GM18951 (cell line): ENCODE measurements at regions not wholly inside any gene's neighbourhood (a gene's known extent, or its start where the extent isn't known, plus 50 kb on each side); places are given as distances from the start of the nearest gene placed in this dataset.
"Not testable (repeated sequence)": the region's sequence is repeated elsewhere in the genome, so short reads cannot be mapped to it uniquely, and the experiment has no call there.

ENCODE experiments used
- POLR2A ChIP-seq: IDR thresholded peaks from 4 replicates; pipeline ENCODE4 v1.6.1; 2011; ENCODE audit warnings: mild to moderate bottlenecking; ENCODE audit not compliant: insufficient read length, insufficient read depth; ENCODE audit errors: extremely low read depth
- in situ Hi-C: fragments of 300-500 bp; cut with MboI; formaldehyde crosslinking; loops from one replicate; pipeline ENCODE4 v1.12.0; 2022; ENCODE audit warnings: low sequenced_read_pairs, mixed read lengths, inconsistent platforms; ENCODE audit not compliant: unreplicated experiment

- no peak for TF ChIP-seq POLR2A
- in situ Hi-C loops, result loop anchor here (25.0 kb wide), 1 partner anchor 453 kb away; no protein-coding TSS in a partner anchor
These were observed 70.6 kb downstream of the SMPDL3A start for GRCh38 chr6:122859676-122860075.

GRCh38 chr6:122861594-122861993 is 72.5 kb downstream of the SMPDL3A start:
- no peak for TF ChIP-seq POLR2A
- in situ Hi-C loops, result loop anchor here (25.0 kb wide), 1 partner anchor 451 kb away; no protein-coding TSS in a partner anchor

GRCh38 chr6:122868137-122868536 is 79.1 kb downstream of the SMPDL3A start:
- in situ Hi-C loops, result loop anchor here (25.0 kb wide), 1 partner anchor 444 kb away; no protein-coding TSS in a partner anchor
- no peak for TF ChIP-seq POLR2A

- no peak for TF ChIP-seq POLR2A
- in situ Hi-C loops, result loop anchor here (25.0 kb wide), 1 partner anchor 443 kb away; no protein-coding TSS in a partner anchor
These were observed 80.5 kb downstream of the SMPDL3A start for GRCh38 chr6:122869437-122870024.

- in situ Hi-C loops, result loop anchor here (25.0 kb wide), 1 partner anchor 441 kb away; no protein-coding TSS in a partner anchor
- TF ChIP-seq POLR2A, result no peak
These were observed 82.0 kb downstream of the SMPDL3A start for GRCh38 chr6:122871079-122871478.

GRCh38 chr6:122872311-122872710 is 83.3 kb downstream of the SMPDL3A start:
- TF ChIP-seq POLR2A, result no peak
- in situ Hi-C loops, result loop anchor here (25.0 kb wide), 1 partner anchor 440 kb away; no protein-coding TSS in a partner anchor

- TF ChIP-seq POLR2A, result no peak
- in situ Hi-C loops, result no loop called here
These were observed 88.2 kb downstream of the SMPDL3A start for GRCh38 chr6:122877302-122877701.

GRCh38 chr6:122878796-122879195 is 89.7 kb downstream of the SMPDL3A start:
- TF ChIP-seq POLR2A, result no peak
- in situ Hi-C loops, result no loop called here

GRCh38 chr6:122886481-122886880 is 97.4 kb downstream of the SMPDL3A start:
- TF ChIP-seq POLR2A, result no peak
- in situ Hi-C loops, result no loop called here

- in situ Hi-C loops, result no loop called here
- TF ChIP-seq POLR2A, result no peak
These were observed 98.9 kb downstream of the SMPDL3A start for GRCh38 chr6:122887941-122888340.

- in situ Hi-C loops, result not testable (repeated sequence)
These were observed 99.6 kb downstream of the SMPDL3A start for GRCh38 chr6:122888680-122889079.

GRCh38 chr6:122890250-122890649 is 101.2 kb downstream of the SMPDL3A start:
- TF ChIP-seq POLR2A, result no peak
- in situ Hi-C loops, result no loop called here

GRCh38 chr6:122894791-122895190 is 101.2 kb upstream of the CLVS2 start:
- in situ Hi-C loops, result no loop called here
- no peak for TF ChIP-seq POLR2A

GRCh38 chr6:122902326-122902725 is 93.7 kb upstream of the CLVS2 start:
- TF ChIP-seq POLR2A, result no peak
- in situ Hi-C loops, result no loop called here
